Esophagus muscularis mucosa (tissue), 4 donors: ENCODE measurements at regions not wholly inside any gene's neighbourhood (a gene's known extent, or its start where the extent isn't known, plus 50 kb on each side); places are given as distances from the start of the nearest gene placed in this dataset.

Source experiments
- DNase-seq: peaks from one replicate; pipeline ENCODE4 v3.0.0-alpha.2; 2017; ENCODE audit errors: extremely low spot score
- H3K27ac ChIP-seq, 4 donors: fragments of 200-600 bp; sonication (generic); replicated peaks in 1 of 4; 1 replicate in 3 of 4; 2 replicates in 1 of 4; pipeline ENCODE4 v1.5.1; 2016 to 2019; ENCODE audit warnings: mild to moderate bottlenecking in 1 of 4
- H3K27me3 ChIP-seq, 4 donors: fragments of 200-600 bp; sonication (generic); one replicate each; pipeline versions ENCODE4 v1.5.1 to v1.6.0; 2016 to 2019
- H3K36me3 ChIP-seq, 4 donors: fragments of 200-600 bp; sonication (generic); one replicate each; pipeline ENCODE4 v1.5.1; 2016 to 2019
- H3K4me1 ChIP-seq, 4 donors: fragments of 200-600 bp; sonication (generic); one replicate each; pipeline ENCODE4 v1.5.1; 2016 to 2019
- H3K4me3 ChIP-seq, 4 donors: fragments of 200-600 bp; sonication (generic); 1 replicate in 2 of 4; 2 replicates in 2 of 4; pipeline ENCODE4 v1.5.1; 2016 to 2019; ENCODE audit warnings: mild to moderate bottlenecking in 4 of 4, moderate library complexity in 1 of 4
- H3K9me3 ChIP-seq, 4 donors: fragments of 200-600 bp; sonication (generic); 1 replicate in 3 of 4; 2 replicates in 1 of 4; pipeline ENCODE4 v1.5.1; 2016 to 2019
- EP300 ChIP-seq: sonication (generic); formaldehyde crosslinking; IDR thresholded peaks from one replicate; pipeline ENCODE4 v1.6.1; 2017; ENCODE audit warnings: antibody characterized with exemption
- POLR2A ChIP-seq: fragments of 450-650 bp; IDR thresholded peaks from one replicate; pipeline ENCODE4 v1.6.1; 2017; ENCODE audit warnings: antibody characterized with exemption, moderate library complexity, mild to moderate bottlenecking, low read depth
- POLR2AphosphoS5 ChIP-seq, 2 donors: sonication (generic); formaldehyde crosslinking; IDR thresholded peaks; one replicate each; pipeline ENCODE4 v1.6.1; 2017; ENCODE audit warnings: antibody characterized with exemption in 2 of 2
- WGBS: methylation state at CpG from one replicate; pipeline ENCODE4 v1.1.5; 2018; 5-methylcytosine and 5-hydroxymethylcytosine counted together
- intact Hi-C: fragments of 100-400 bp; cut with DNase I; formaldehyde crosslinking; loops from one replicate; pipeline ENCODE4 v1.15.1; 2023
- TF ChIP-seq, protein P1 (sequence below), 3 experiments: fragments of 200-600 bp in 2 of 3; fragments of 450-650 bp in 1 of 3; sonication (generic) in 2 of 3; IDR thresholded peaks; one replicate each; pipeline ENCODE4 v1.5.1; 2017 to 2019; ENCODE audit warnings: antibody characterized with exemption in 3 of 3, mild to moderate bottlenecking in 2 of 3, moderate library complexity in 1 of 3

DNA sequence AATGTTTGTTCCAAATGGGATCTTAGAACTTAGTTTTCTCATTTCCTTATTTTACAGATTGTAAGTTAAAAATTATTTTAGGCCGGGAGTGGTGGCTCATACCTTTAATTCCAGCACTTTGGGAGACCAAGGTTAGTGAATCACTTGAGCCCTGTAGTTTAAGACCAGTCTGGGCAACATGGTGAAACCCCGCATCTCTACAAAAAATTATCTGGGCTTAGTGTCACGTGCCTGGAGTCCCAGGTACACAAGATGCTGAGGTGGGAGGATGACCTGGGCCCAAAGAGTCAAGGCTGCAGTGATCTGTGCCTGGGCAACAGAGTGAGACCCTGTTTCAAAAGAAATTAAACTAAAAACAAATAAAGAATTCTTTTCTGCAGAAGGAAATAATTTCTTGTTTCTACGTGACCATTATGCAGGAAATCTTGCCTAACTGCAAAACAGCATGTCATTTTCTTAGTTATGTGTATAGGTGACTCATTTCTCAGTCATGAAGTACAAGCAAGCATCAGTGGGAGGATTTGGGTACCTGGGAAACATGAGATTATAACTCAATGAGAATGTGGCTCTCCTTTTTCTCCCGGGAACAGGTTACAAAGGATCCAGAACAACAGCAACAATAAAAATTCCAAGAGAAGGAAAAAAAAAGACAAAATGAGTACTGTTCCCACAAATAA lies 375.1 kb upstream of the ST8SIA4 start:
- Histone ChIP-seq H3K4me3 (no peak overlapping the region), H3K36me3 (no peaks in the 10 kb centered on the region), H3K9me3 (no peaks in the 10 kb centered on the region), H3K27me3 (no peaks in the 10 kb centered on the region), H3K27ac (no peak overlapping the region), H3K4me1 (no peaks in the 10 kb centered on the region)
- WGBS = 75% methylated on average over 5 of the region's 5 CpGs
- TF ChIP-seq POLR2AphosphoS5 (IDR thresholded peaks at IDR 0.05) (no peak), EP300 (no peak), POLR2A (no peak)
- TF ChIP-seq, protein P1, sequence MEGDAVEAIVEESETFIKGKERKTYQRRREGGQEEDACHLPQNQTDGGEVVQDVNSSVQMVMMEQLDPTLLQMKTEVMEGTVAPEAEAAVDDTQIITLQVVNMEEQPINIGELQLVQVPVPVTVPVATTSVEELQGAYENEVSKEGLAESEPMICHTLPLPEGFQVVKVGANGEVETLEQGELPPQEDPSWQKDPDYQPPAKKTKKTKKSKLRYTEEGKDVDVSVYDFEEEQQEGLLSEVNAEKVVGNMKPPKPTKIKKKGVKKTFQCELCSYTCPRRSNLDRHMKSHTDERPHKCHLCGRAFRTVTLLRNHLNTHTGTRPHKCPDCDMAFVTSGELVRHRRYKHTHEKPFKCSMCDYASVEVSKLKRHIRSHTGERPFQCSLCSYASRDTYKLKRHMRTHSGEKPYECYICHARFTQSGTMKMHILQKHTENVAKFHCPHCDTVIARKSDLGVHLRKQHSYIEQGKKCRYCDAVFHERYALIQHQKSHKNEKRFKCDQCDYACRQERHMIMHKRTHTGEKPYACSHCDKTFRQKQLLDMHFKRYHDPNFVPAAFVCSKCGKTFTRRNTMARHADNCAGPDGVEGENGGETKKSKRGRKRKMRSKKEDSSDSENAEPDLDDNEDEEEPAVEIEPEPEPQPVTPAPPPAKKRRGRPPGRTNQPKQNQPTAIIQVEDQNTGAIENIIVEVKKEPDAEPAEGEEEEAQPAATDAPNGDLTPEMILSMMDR (IDR thresholded peaks at IDR 0.05) = no peak
- intact Hi-C loops = no loop called here
- no peak for DNase-seq

DNA sequence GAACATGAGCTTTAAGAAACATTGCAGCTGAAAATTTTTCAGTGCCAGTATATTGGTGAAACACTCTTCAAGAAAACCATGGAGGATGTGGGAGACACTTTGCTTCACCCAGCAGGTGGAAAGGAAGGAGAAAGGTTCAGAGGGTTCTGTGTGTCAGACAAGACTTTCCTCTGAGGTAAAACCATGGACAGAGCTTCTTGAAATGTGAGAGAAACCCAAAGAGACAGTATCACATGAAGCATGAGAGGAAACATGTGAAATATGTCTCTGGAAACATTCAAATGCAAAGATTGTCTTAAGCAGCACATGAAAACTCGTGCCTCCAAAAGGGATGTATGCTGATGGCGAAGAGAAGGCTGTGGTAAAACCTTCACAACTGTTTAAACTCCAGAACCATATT lies 368.9 kb upstream of the ST8SIA4 start:
- Histone ChIP-seq H3K27me3 (no peaks in the 10 kb centered on the region), H3K4me3 (no peak overlapping the region), H3K4me1 (no peaks in the 10 kb centered on the region), H3K36me3 (no peaks in the 10 kb centered on the region), H3K27ac (no peak overlapping the region), H3K9me3 (no peaks in the 10 kb centered on the region)
- 79% methylated on average over 2 of the region's 2 CpGs for WGBS
- TF ChIP-seq POLR2AphosphoS5 (IDR thresholded peaks at IDR 0.05) (no peak), POLR2A (no peak), EP300 (no peak)
- TF ChIP-seq, protein P1 (IDR thresholded peaks at IDR 0.05) = no peak
- no peak for DNase-seq
- intact Hi-C loops = no loop called here

DNA sequence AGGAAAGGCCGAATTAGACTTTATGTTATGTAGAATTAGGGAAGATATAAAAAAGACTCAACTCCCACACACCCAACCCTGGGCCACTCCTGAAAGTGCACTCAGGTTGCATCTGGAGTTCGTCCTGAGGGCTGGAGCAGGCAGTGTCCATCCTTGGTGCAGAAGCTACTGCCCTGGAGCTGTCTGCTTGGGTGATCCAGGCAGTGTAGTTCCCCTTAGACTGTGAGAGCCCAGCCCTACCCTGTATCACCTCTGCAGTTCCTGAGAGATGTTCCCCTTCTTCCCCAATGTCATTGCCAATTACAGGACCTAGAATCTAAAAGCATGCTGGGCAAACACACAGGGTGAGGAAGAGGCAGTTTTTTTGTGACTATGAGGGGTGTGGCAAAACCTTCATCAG lies 368.3 kb upstream of the ST8SIA4 start:
- Histone ChIP-seq H3K36me3 (no peaks in the 10 kb centered on the region), H3K9me3 (no peaks in the 10 kb centered on the region), H3K4me3 (no peak overlapping the region), H3K27ac (no peak overlapping the region), H3K27me3 (no peaks in the 10 kb centered on the region), H3K4me1 (no peaks in the 10 kb centered on the region)
- TF ChIP-seq, protein P1 (IDR thresholded peaks at IDR 0.05) = no peak
- TF ChIP-seq EP300 = no peak
- TF ChIP-seq POLR2AphosphoS5 (IDR thresholded peaks at IDR 0.05) = no peak
- TF ChIP-seq POLR2A = no peak
- WGBS = 62% methylated on average over 2 of the region's 2 CpGs
- intact Hi-C loops = no loop called here
- DNase-seq = no peak

DNA sequence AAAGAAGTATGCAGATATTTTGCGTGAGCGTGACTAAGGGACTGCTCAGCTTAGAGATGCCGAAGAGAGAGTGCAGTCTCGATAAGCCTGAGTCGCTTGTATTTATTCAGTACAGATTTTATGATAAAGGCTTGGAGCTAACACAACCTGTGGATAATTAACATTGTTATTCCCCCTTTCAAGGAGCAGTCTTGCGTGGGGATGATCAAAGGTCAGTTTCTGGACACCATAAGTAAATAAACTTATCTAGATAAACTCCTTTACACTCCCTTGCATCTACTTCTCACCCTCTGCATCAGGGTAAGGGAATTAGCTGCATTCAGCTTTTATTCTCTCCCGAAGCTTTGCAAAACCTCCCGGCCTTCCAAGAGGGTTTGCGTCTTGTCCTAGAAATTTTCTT lies 357.8 kb upstream of the ST8SIA4 start:
- Histone ChIP-seq H3K4me3 (no peak overlapping the region), H3K27me3 (no peaks in the 10 kb centered on the region), H3K4me1 (no peaks in the 10 kb centered on the region), H3K36me3 (no peaks in the 10 kb centered on the region), H3K27ac (no peak overlapping the region), H3K9me3 (peaks cover 0 to 4% (median 0%) of the 10 kb centered on the region in 4 donors)
- no peak for DNase-seq
- 73% methylated on average over 9 of the region's 9 CpGs for WGBS
- intact Hi-C loops = no loop called here
- TF ChIP-seq POLR2A (no peak), POLR2AphosphoS5 (IDR thresholded peaks at IDR 0.05) (no peak), EP300 (no peak)
- TF ChIP-seq, protein P1 (IDR thresholded peaks at IDR 0.05) = no peak

DNA sequence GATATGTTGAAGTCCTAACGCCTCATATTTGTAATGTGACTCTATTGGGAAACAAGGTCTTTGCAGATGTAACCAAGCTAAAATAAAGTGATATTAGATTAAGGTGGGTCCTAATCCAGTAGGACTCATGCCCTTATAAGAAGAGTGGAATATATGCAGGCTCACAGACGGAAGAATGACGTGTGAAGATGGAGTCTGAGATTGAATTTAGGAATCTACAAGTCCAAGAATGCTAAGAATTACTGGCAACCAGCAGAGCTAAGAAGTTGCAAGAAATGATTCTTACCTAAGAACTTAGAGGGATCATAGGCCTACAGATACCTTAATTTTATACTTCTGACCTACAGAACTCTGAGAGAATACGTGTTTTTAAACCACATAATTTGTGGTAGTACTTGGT lies 350.0 kb upstream of the ST8SIA4 start:
- TF ChIP-seq EP300 (no peak), POLR2A (no peak), POLR2AphosphoS5 (IDR thresholded peaks at IDR 0.05) (no peak)
- TF ChIP-seq, protein P1 (IDR thresholded peaks at IDR 0.05) = no peak
- DNase-seq = no peak
- intact Hi-C loops = no loop called here
- WGBS = 72% methylated on average over 4 of the region's 4 CpGs
- Histone ChIP-seq H3K27ac (no peak overlapping the region), H3K4me3 (no peak overlapping the region), H3K36me3 (no peaks in the 10 kb centered on the region), H3K9me3 (peaks cover 0 to 2% (median 0%) of the 10 kb centered on the region in 4 donors), H3K27me3 (no peaks in the 10 kb centered on the region), H3K4me1 (no peaks in the 10 kb centered on the region)
